SK-N-SH treated with all-trans-retinoic acid at 6 μM for 48 hours (cell line): ENCODE measurements at regions not wholly inside any gene's neighbourhood (a gene's known extent, or its start where the extent isn't known, plus 50 kb on each side); places are given as distances from the start of the nearest gene placed in this dataset.

Experiments used
- ATAC-seq: fragments of 200-7000 bp; cut with Tn5 transposase; 3 replicates; pipeline ENCODE4 v1.9.1; 2020; ENCODE audit warnings: mild to moderate bottlenecking, moderate library complexity
- ARNTL ChIP-seq: fragments of 450-650 bp; formaldehyde crosslinking; IDR thresholded peaks from 2 replicates; pipeline ENCODE4 v1.5.0; 2020; ENCODE audit warnings: low read depth, mild to moderate bottlenecking, moderate library complexity, borderline replicate concordance
- BACH2 ChIP-seq: fragments of 250-450 bp; sonication (Bioruptor Pico); IDR thresholded peaks from 2 replicates; pipeline ENCODE4 v1.9.0; 2021; ENCODE audit warnings: mild to moderate bottlenecking, borderline replicate concordance
- CREB5 ChIP-seq: fragments of 250-450 bp; sonication (Bioruptor Pico); IDR thresholded peaks from 2 replicates; pipeline ENCODE4 v1.5.1; 2020; ENCODE audit warnings: low read depth, mild to moderate bottlenecking, moderate library complexity
- CSRNP3 ChIP-seq: fragments of 250-450 bp; sonication (Bioruptor Pico); IDR thresholded peaks from 2 replicates; pipeline ENCODE4 v1.5.1; 2021; ENCODE audit warnings: mild to moderate bottlenecking, moderate library complexity
- ESRRG ChIP-seq: fragments of 250-450 bp; sonication (Bioruptor Pico); IDR thresholded peaks from 2 replicates; pipeline ENCODE4 v1.6.1; 2021; ENCODE audit warnings: mild to moderate bottlenecking
- GLIS3 ChIP-seq: fragments of 250-450 bp; sonication (Bioruptor Pico); IDR thresholded peaks from 2 replicates; pipeline ENCODE4 v1.5.0; 2020; ENCODE audit warnings: mild to moderate bottlenecking, moderate library complexity
- PATZ1 ChIP-seq: fragments of 250-450 bp; sonication (Bioruptor Pico); IDR thresholded peaks from 2 replicates; pipeline ENCODE4 v1.8.0; 2020; ENCODE audit warnings: mild to moderate bottlenecking, moderate library complexity, borderline replicate concordance
- POU6F1 ChIP-seq: fragments of 250-450 bp; sonication (Bioruptor Pico); IDR thresholded peaks from 2 replicates; pipeline ENCODE4 v1.8.0; 2021; ENCODE audit warnings: low read depth, mild to moderate bottlenecking, moderate library complexity, borderline replicate concordance
- PPARA ChIP-seq: fragments of 250-450 bp; sonication (Bioruptor Pico); IDR thresholded peaks from 2 replicates; pipeline ENCODE4 v1.5.0; 2020; ENCODE audit warnings: mild to moderate bottlenecking, borderline replicate concordance
- RARB ChIP-seq: fragments of 250-450 bp; sonication (Bioruptor Pico); IDR thresholded peaks from 2 replicates; pipeline ENCODE4 v1.8.0; 2021; ENCODE audit warnings: mild to moderate bottlenecking, moderate library complexity
- SNAI2 ChIP-seq: fragments of 250-450 bp; sonication (Bioruptor Pico); IDR thresholded peaks from 2 replicates; pipeline ENCODE4 v1.5.0; 2020; ENCODE audit warnings: mild to moderate bottlenecking, moderate library complexity
- TCF4 ChIP-seq: fragments of 250-450 bp; sonication (Bioruptor Pico); IDR thresholded peaks from 2 replicates; pipeline ENCODE4 v1.8.0; 2021; ENCODE audit warnings: mild to moderate bottlenecking, moderate library complexity, borderline replicate concordance
- TOX ChIP-seq: fragments of 250-450 bp; sonication (Bioruptor Pico); IDR thresholded peaks from 2 replicates; pipeline ENCODE4 v1.8.0; 2021; ENCODE audit warnings: mild to moderate bottlenecking, moderate library complexity, borderline replicate concordance
- TSHZ2 ChIP-seq: fragments of 250-450 bp; sonication (Bioruptor Pico); IDR thresholded peaks from 2 replicates; pipeline ENCODE4 v1.5.0; 2020; ENCODE audit warnings: mild to moderate bottlenecking, moderate library complexity
- ZC3H10 ChIP-seq: fragments of 250-450 bp; sonication (Bioruptor Pico); IDR thresholded peaks from 2 replicates; pipeline ENCODE4 v1.5.1; 2021; ENCODE audit warnings: mild to moderate bottlenecking, moderate library complexity
- ZFP3 ChIP-seq: fragments of 250-450 bp; sonication (Bioruptor Pico); IDR thresholded peaks from 2 replicates; pipeline ENCODE4 v1.5.0; 2020; ENCODE audit warnings: mild to moderate bottlenecking, moderate library complexity
- ZFP30 ChIP-seq: fragments of 450-650 bp; formaldehyde crosslinking; IDR thresholded peaks from 2 replicates; pipeline ENCODE4 v1.5.0; 2022; ENCODE audit warnings: mild to moderate bottlenecking, moderate library complexity
- ZNF565 ChIP-seq: fragments of 450-650 bp; formaldehyde crosslinking; conservative IDR thresholded peaks from 2 replicates; pipeline ENCODE4 v1.5.0; 2020; ENCODE audit warnings: low read depth, mild to moderate bottlenecking, moderate library complexity
- ZNF8 ChIP-seq: fragments of 450-650 bp; formaldehyde crosslinking; IDR thresholded peaks from 2 replicates; pipeline ENCODE4 v1.5.0; 2020; ENCODE audit warnings: mild to moderate bottlenecking, moderate library complexity

- no peak for TF ChIP-seq PPARA (CRISPR knock-in tag)
- TF ChIP-seq RARB (CRISPR knock-in tag) = no peak
- no peak for TF ChIP-seq ZNF8 (CRISPR knock-in tag)
- no peak for TF ChIP-seq ESRRG
- no peak for TF ChIP-seq TSHZ2
- TF ChIP-seq TOX (CRISPR knock-in tag) = no peak
- no peak for TF ChIP-seq ARNTL (CRISPR knock-in tag)
- TF ChIP-seq CSRNP3 (CRISPR knock-in tag) = no peak
- no peak for TF ChIP-seq TCF4 (CRISPR knock-in tag)
Measured at GRCh38 chrX:20670611-20671010, 403.9 kb upstream of the RPS6KA3 start (continued).

- no peak for TF ChIP-seq TSHZ2
- TF ChIP-seq BACH2 (CRISPR knock-in tag) = no peak
- no peak for TF ChIP-seq PATZ1 (CRISPR knock-in tag)
- no peak for TF ChIP-seq ZFP30
- TF ChIP-seq SNAI2 (CRISPR knock-in tag) = no peak
- TF ChIP-seq POU6F1 (CRISPR knock-in tag) = no peak
- no peak for TF ChIP-seq PPARA (CRISPR knock-in tag)
- no peak for TF ChIP-seq ZFP3 (CRISPR knock-in tag)
- TF ChIP-seq ZNF8 (CRISPR knock-in tag) = no peak
- no peak for TF ChIP-seq GLIS3 (CRISPR knock-in tag)
- no peak for TF ChIP-seq ZC3H10 (CRISPR knock-in tag)
- TF ChIP-seq CSRNP3 (CRISPR knock-in tag) = no peak
- TF ChIP-seq ARNTL (CRISPR knock-in tag) = no peak
- ATAC-seq = no peak
Measured at GRCh38 chrX:20668550-20668949, 401.8 kb upstream of the RPS6KA3 start.

GRCh38 chrX:20666331-20666730, 399.6 kb upstream of the RPS6KA3 start:
- ATAC-seq = no peak
- no peak for TF ChIP-seq CREB5 (CRISPR knock-in tag)
- TF ChIP-seq TSHZ2 = no peak
- TF ChIP-seq GLIS3 (CRISPR knock-in tag) = no peak
- TF ChIP-seq CSRNP3 (CRISPR knock-in tag) = no peak
- no peak for TF ChIP-seq ZNF565 (CRISPR knock-in tag)
- TF ChIP-seq ARNTL (CRISPR knock-in tag) = no peak
